ENCODE measurements at regions not wholly inside any gene's neighbourhood (a gene's known extent, or its start where the extent isn't known, plus 50 kb on each side); places are given as distances from the start of the nearest gene placed in this dataset.

- Histone ChIP-seq H2BK120ac (ENCODE audit: insufficient read depth, low read length, poor library complexity) (no peak overlapping the region), H3K9me3 (ENCODE audit: insufficient read depth, low read depth, low read length) (no peaks in the 10 kb centered on the region), H3K27ac (ENCODE audit: low read depth, low read length) (no peak overlapping the region), H3K14ac (ENCODE audit: low read length) (no peak overlapping the region), H3K27me3 (ENCODE audit: insufficient read depth, low read length) (no peaks in the 10 kb centered on the region), H2BK12ac (ENCODE audit: low read length) (no peak overlapping the region), H4K12ac (ENCODE audit: low read depth, low read length) (no peak overlapping the region), H3K9ac (ENCODE audit: low read length) (no peak overlapping the region), H4K8ac (ENCODE audit: low read depth, low read length) (no peak overlapping the region), H3K36me3 (ENCODE audit: control insufficient read depth in 1 of 2, insufficient read depth in 2 of 2, low read length in 2 of 2) (no peaks in the 10 kb centered on the region), H2AFZ (ENCODE audit: insufficient read depth, low read length, poor library complexity) (no peak overlapping the region), H3K4me2 (ENCODE audit: low read length) (no peak overlapping the region), H3K4ac (ENCODE audit: low read depth, low read length) (no peak overlapping the region), H4K91ac (ENCODE audit: low read depth, low read length) (no peak overlapping the region), H3K18ac (ENCODE audit: low read length) (no peak overlapping the region), H3K23ac (ENCODE audit: low read length) (no peak overlapping the region), H3K4me3 (ENCODE audit: low read depth, low read length) (no peak overlapping the region), H2AK5ac (ENCODE audit: low read length) (no peak overlapping the region), H2BK5ac (ENCODE audit: low read depth, low read length, poor library complexity) (no peak overlapping the region), H3K79me2 (ENCODE audit: control insufficient read depth, insufficient read depth, low read length, poor library complexity) (no peaks in the 10 kb centered on the region), H3K4me1 (ENCODE audit: control insufficient read depth in 1 of 2, insufficient read depth in 2 of 2, low read length in 2 of 2) (no peaks in the 10 kb centered on the region), H3K79me1 (ENCODE audit: low read length) (no peaks in the 10 kb centered on the region)
- WGBS (ENCODE audit: extremely low coverage, insufficient coverage, insufficient read length): no CpG with 5 or more reads among the region's 1 CpG
- no peak for DNase-seq
Measured at GRCh38 chr14:82655770-82656169, 1122.1 kb upstream of the SEL1L start.

- no peak overlapping the region for H2AFZ ChIP-seq (ENCODE audit: insufficient read depth, low read length, poor library complexity)
- no peak overlapping the region for H4K12ac ChIP-seq (ENCODE audit: low read depth, low read length)
- H2BK5ac ChIP-seq (ENCODE audit: low read depth, low read length, poor library complexity): no peak overlapping the region
- no peaks in the 10 kb centered on the region for H3K9me3 ChIP-seq (ENCODE audit: insufficient read depth, low read depth, low read length)
- no peak overlapping the region for H3K23ac ChIP-seq (ENCODE audit: low read length)
- no peak overlapping the region for H2AK5ac ChIP-seq (ENCODE audit: low read length)
- H3K36me3 ChIP-seq (ENCODE audit: control insufficient read depth in 1 of 2, insufficient read depth in 2 of 2, low read length in 2 of 2): no peaks in the 10 kb centered on the region
- no peaks in the 10 kb centered on the region for H3K79me2 ChIP-seq (ENCODE audit: control insufficient read depth, insufficient read depth, low read length, poor library complexity)
- no peak overlapping the region for H3K4ac ChIP-seq (ENCODE audit: low read depth, low read length)
- no peak overlapping the region for H3K4me2 ChIP-seq (ENCODE audit: low read length)
- no peaks in the 10 kb centered on the region for H3K79me1 ChIP-seq (ENCODE audit: low read length)
- no peak overlapping the region for H2BK120ac ChIP-seq (ENCODE audit: insufficient read depth, low read length, poor library complexity)
- H3K27ac ChIP-seq (ENCODE audit: low read depth, low read length): no peak overlapping the region
- H3K4me3 ChIP-seq (ENCODE audit: low read depth, low read length): no peak overlapping the region
- H3K9ac ChIP-seq (ENCODE audit: low read length): no peak overlapping the region
- no peak overlapping the region for H4K8ac ChIP-seq (ENCODE audit: low read depth, low read length)
- no CpG with 5 or more reads among the region's 4 CpGs for WGBS (ENCODE audit: extremely low coverage, insufficient coverage, insufficient read length)
- no peaks in the 10 kb centered on the region for H3K4me1 ChIP-seq (ENCODE audit: control insufficient read depth in 1 of 2, insufficient read depth in 2 of 2, low read length in 2 of 2)
- H3K27me3 ChIP-seq (ENCODE audit: insufficient read depth, low read length): no peaks in the 10 kb centered on the region
- H3K18ac ChIP-seq (ENCODE audit: low read length): no peak overlapping the region
- H3K14ac ChIP-seq (ENCODE audit: low read length): no peak overlapping the region
- DNase-seq: no peak
- no peak overlapping the region for H2BK12ac ChIP-seq (ENCODE audit: low read length)
- H4K91ac ChIP-seq (ENCODE audit: low read depth, low read length): no peak overlapping the region
Measured at GRCh38 chr14:82657186-82657675, 1123.6 kb upstream of the SEL1L start.

- H4K12ac ChIP-seq (ENCODE audit: low read depth, low read length): no peak overlapping the region
- H3K18ac ChIP-seq (ENCODE audit: low read length): no peak overlapping the region
- H2BK5ac ChIP-seq (ENCODE audit: low read depth, low read length, poor library complexity): no peak overlapping the region
- no peak overlapping the region for H4K8ac ChIP-seq (ENCODE audit: low read depth, low read length)
- DNase-seq: no peak
- H3K4me2 ChIP-seq (ENCODE audit: low read length): no peak overlapping the region
- no peak overlapping the region for H3K4me3 ChIP-seq (ENCODE audit: low read depth, low read length)
- no peak overlapping the region for H3K14ac ChIP-seq (ENCODE audit: low read length)
- H3K27ac ChIP-seq (ENCODE audit: low read depth, low read length): no peak overlapping the region
- no peaks in the 10 kb centered on the region for H3K9me3 ChIP-seq (ENCODE audit: insufficient read depth, low read depth, low read length)
- no peaks in the 10 kb centered on the region for H3K27me3 ChIP-seq (ENCODE audit: insufficient read depth, low read length)
- H3K4ac ChIP-seq (ENCODE audit: low read depth, low read length): no peak overlapping the region
- WGBS (ENCODE audit: extremely low coverage, insufficient coverage, insufficient read length): no CpG with 5 or more reads among the region's 2 CpGs
- no peaks in the 10 kb centered on the region for H3K36me3 ChIP-seq (ENCODE audit: control insufficient read depth in 1 of 2, insufficient read depth in 2 of 2, low read length in 2 of 2)
- H3K79me1 ChIP-seq (ENCODE audit: low read length): no peaks in the 10 kb centered on the region
- H4K91ac ChIP-seq (ENCODE audit: low read depth, low read length): no peak overlapping the region
- no peak overlapping the region for H2BK120ac ChIP-seq (ENCODE audit: insufficient read depth, low read length, poor library complexity)
- no peak overlapping the region for H2AFZ ChIP-seq (ENCODE audit: insufficient read depth, low read length, poor library complexity)
- H2BK12ac ChIP-seq (ENCODE audit: low read length): no peak overlapping the region
- no peaks in the 10 kb centered on the region for H3K79me2 ChIP-seq (ENCODE audit: control insufficient read depth, insufficient read depth, low read length, poor library complexity)
- H3K4me1 ChIP-seq (ENCODE audit: control insufficient read depth in 1 of 2, insufficient read depth in 2 of 2, low read length in 2 of 2): no peaks in the 10 kb centered on the region
- H3K9ac ChIP-seq (ENCODE audit: low read length): no peak overlapping the region
- H2AK5ac ChIP-seq (ENCODE audit: low read length): no peak overlapping the region
- H3K23ac ChIP-seq (ENCODE audit: low read length): no peak overlapping the region
Measured at GRCh38 chr14:82661258-82661657, 1127.6 kb upstream of the SEL1L start.

DNA sequence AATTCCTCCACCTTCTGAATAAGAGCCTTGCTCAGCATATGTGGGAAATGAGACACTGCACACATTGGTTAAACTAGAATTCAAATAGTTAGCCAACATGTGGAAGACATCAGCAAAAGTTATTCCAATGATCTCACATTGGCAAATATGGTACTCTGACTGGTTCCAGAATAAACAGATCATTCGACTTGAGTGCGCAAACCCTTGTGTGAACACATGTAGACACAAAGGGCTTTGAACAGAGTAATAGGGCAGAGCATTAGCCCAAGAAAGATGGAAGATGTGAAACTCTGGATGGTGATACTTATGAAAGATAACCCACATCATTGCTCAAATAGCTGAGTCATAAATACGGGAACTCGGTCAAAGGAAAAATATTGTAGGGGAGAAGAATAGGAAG lies 1133.4 kb upstream of the SEL1L start:
- H3K9ac ChIP-seq (ENCODE audit: low read length): no peak overlapping the region
- H2AK5ac ChIP-seq (ENCODE audit: low read length): no peak overlapping the region
- H4K12ac ChIP-seq (ENCODE audit: low read depth, low read length): no peak overlapping the region
- no peaks in the 10 kb centered on the region for H3K79me1 ChIP-seq (ENCODE audit: low read length)
- peak in 1 of 2 donors; percentile 6 for DNase-seq
- no peak overlapping the region for H3K18ac ChIP-seq (ENCODE audit: low read length)
- H3K14ac ChIP-seq (ENCODE audit: low read length): no peak overlapping the region
- no peaks in the 10 kb centered on the region for H3K4me1 ChIP-seq (ENCODE audit: control insufficient read depth in 1 of 2, insufficient read depth in 2 of 2, low read length in 2 of 2)
- H3K36me3 ChIP-seq (ENCODE audit: control insufficient read depth in 1 of 2, insufficient read depth in 2 of 2, low read length in 2 of 2): no peaks in the 10 kb centered on the region
- H3K27ac ChIP-seq (ENCODE audit: low read depth, low read length): no peak overlapping the region
- no peaks in the 10 kb centered on the region for H3K9me3 ChIP-seq (ENCODE audit: insufficient read depth, low read depth, low read length)
- no peaks in the 10 kb centered on the region for H3K27me3 ChIP-seq (ENCODE audit: insufficient read depth, low read length)
- no peak overlapping the region for H2BK120ac ChIP-seq (ENCODE audit: insufficient read depth, low read length, poor library complexity)
- H4K8ac ChIP-seq (ENCODE audit: low read depth, low read length): no peak overlapping the region
- no peak overlapping the region for H4K91ac ChIP-seq (ENCODE audit: low read depth, low read length)
- no peak overlapping the region for H3K23ac ChIP-seq (ENCODE audit: low read length)
- no peaks in the 10 kb centered on the region for H3K79me2 ChIP-seq (ENCODE audit: control insufficient read depth, insufficient read depth, low read length, poor library complexity)
- no peak overlapping the region for H3K4me3 ChIP-seq (ENCODE audit: low read depth, low read length)
- H3K4me2 ChIP-seq (ENCODE audit: low read length): no peak overlapping the region
- WGBS (ENCODE audit: extremely low coverage, insufficient coverage, insufficient read length): no CpG with 5 or more reads among the region's 4 CpGs
- H2BK12ac ChIP-seq (ENCODE audit: low read length): no peak overlapping the region
- no peak overlapping the region for H2AFZ ChIP-seq (ENCODE audit: insufficient read depth, low read length, poor library complexity)
- H3K4ac ChIP-seq (ENCODE audit: low read depth, low read length): no peak overlapping the region
- no peak overlapping the region for H2BK5ac ChIP-seq (ENCODE audit: low read depth, low read length, poor library complexity)
